ENCODE measurements at regions not wholly inside any gene's neighbourhood (a gene's known extent, or its start where the extent isn't known, plus 50 kb on each side); places are given as distances from the start of the nearest gene placed in this dataset.
A peak's percentile ranks its signal among the peaks of the same experiment; 100 is the strongest.
"Not testable (repeated sequence)": the region's sequence is repeated elsewhere in the genome, so short reads cannot be mapped to it uniquely, and the experiment has no call there.

GRCh38 chr10:60623627-60624026 is 154.7 kb upstream of the CDK1 start:
- DNase-seq (ENCODE audit: extremely low read depth in 1 of 2, low read depth in 1 of 2): no peak

- no peak for DNase-seq (ENCODE audit: extremely low read depth in 1 of 2, low read depth in 1 of 2)
These were observed 157.3 kb upstream of the CDK1 start for GRCh38 chr10:60621018-60621417.

GRCh38 chr10:60618861-60619260 is 159.4 kb upstream of the CDK1 start:
- no peak for DNase-seq (ENCODE audit: extremely low read depth in 1 of 2, low read depth in 1 of 2)

GRCh38 chr10:60615541-60615940 is 162.7 kb upstream of the CDK1 start:
- DNase-seq (ENCODE audit: extremely low read depth in 1 of 2, low read depth in 1 of 2): no peak

GRCh38 chr10:60614363-60614762 is 163.9 kb upstream of the CDK1 start:
- no peak for DNase-seq (ENCODE audit: extremely low read depth in 1 of 2, low read depth in 1 of 2)

- no peak for DNase-seq (ENCODE audit: extremely low read depth in 1 of 2, low read depth in 1 of 2)
These were observed 164.8 kb upstream of the CDK1 start for GRCh38 chr10:60613434-60613833.

- DNase-seq (ENCODE audit: extremely low read depth in 1 of 2, low read depth in 1 of 2): peak in 1 of 2 donors; percentile 2
These were observed 167.0 kb upstream of the CDK1 start for GRCh38 chr10:60611291-60611747.

- DNase-seq (ENCODE audit: extremely low read depth in 1 of 2, low read depth in 1 of 2): no peak
These were observed 170.9 kb upstream of the CDK1 start for GRCh38 chr10:60607372-60607771.

GRCh38 chr10:60606343-60607080 is 171.8 kb upstream of the CDK1 start:
- no peak for DNase-seq (ENCODE audit: extremely low read depth in 1 of 2, low read depth in 1 of 2)

- DNase-seq (ENCODE audit: extremely low read depth in 1 of 2, low read depth in 1 of 2): no peak
These were observed 172.8 kb upstream of the CDK1 start for GRCh38 chr10:60605476-60605875.

GRCh38 chr10:60604342-60604741 is 173.9 kb upstream of the CDK1 start:
- no peak for DNase-seq (ENCODE audit: extremely low read depth in 1 of 2, low read depth in 1 of 2)

- no peak for DNase-seq (ENCODE audit: extremely low read depth in 1 of 2, low read depth in 1 of 2)
These were observed 180.8 kb upstream of the CDK1 start for GRCh38 chr10:60597513-60597912.

GRCh38 chr10:60595852-60596251 is 182.4 kb upstream of the CDK1 start:
- no peak for DNase-seq (ENCODE audit: extremely low read depth in 1 of 2, low read depth in 1 of 2)

- no peak for DNase-seq (ENCODE audit: extremely low read depth in 1 of 2, low read depth in 1 of 2)
These were observed 183.7 kb upstream of the CDK1 start for GRCh38 chr10:60594476-60595051.

GRCh38 chr10:60591119-60591518 is 187.2 kb upstream of the CDK1 start:
- DNase-seq (ENCODE audit: extremely low read depth in 1 of 2, low read depth in 1 of 2): no peak

- DNase-seq (ENCODE audit: extremely low read depth in 1 of 2, low read depth in 1 of 2): no peak
These were observed 188.9 kb upstream of the CDK1 start for GRCh38 chr10:60589376-60589775.

GRCh38 chr10:60581782-60582181 is 192.1 kb upstream of the ANK3 start:
- DNase-seq (ENCODE audit: extremely low read depth in 1 of 2, low read depth in 1 of 2): not testable (repeated sequence)

- DNase-seq (ENCODE audit: extremely low read depth in 1 of 2, low read depth in 1 of 2): no peak
These were observed 188.5 kb upstream of the ANK3 start for GRCh38 chr10:60578217-60578616.

GRCh38 chr10:60576130-60577069 is 186.7 kb upstream of the ANK3 start:
- no peak for DNase-seq (ENCODE audit: extremely low read depth in 1 of 2, low read depth in 1 of 2)

- no peak for DNase-seq (ENCODE audit: extremely low read depth in 1 of 2, low read depth in 1 of 2)
These were observed 185.4 kb upstream of the ANK3 start for GRCh38 chr10:60575105-60575504.

GRCh38 chr10:60574388-60574787 is 184.7 kb upstream of the ANK3 start:
- no peak for DNase-seq (ENCODE audit: extremely low read depth in 1 of 2, low read depth in 1 of 2)
